ENCODE measurements at regions not wholly inside any gene's neighbourhood (a gene's known extent, or its start where the extent isn't known, plus 50 kb on each side); places are given as distances from the start of the nearest gene placed in this dataset.

GRCh38 chr10:118903251-118903650 is 126.3 kb upstream of the NANOS1 start:
- H3K27me3 ChIP-seq: no peaks in the 10 kb centered on the region
- no peak overlapping the region for H3K4me3 ChIP-seq
- TF ChIP-seq CTCF (IDR thresholded peaks at IDR 0.05) (no peak), POLR2A (IDR thresholded peaks at IDR 0.05) (no peak), POLR2AphosphoS5 (IDR thresholded peaks at IDR 0.05; ENCODE audit: insufficient read depth in 1 of 2, low read depth in 1 of 2) (no peak)
- H3K4me1 ChIP-seq: no peaks in the 10 kb centered on the region
- DNase-seq (ENCODE audit: extremely low spot score in 2 of 2): no peak
- H3K9me3 ChIP-seq: no peaks in the 10 kb centered on the region
- intact Hi-C loops (cut with DNase I): no loop called here
- H3K27ac ChIP-seq: no peak overlapping the region
- no peaks in the 10 kb centered on the region for H3K36me3 ChIP-seq

- Histone ChIP-seq H3K36me3 (no peaks in the 10 kb centered on the region), H3K9me3 (no peaks in the 10 kb centered on the region), H3K4me3 (no peak overlapping the region), H3K27ac (no peak overlapping the region), H3K27me3 (no peaks in the 10 kb centered on the region), H3K4me1 (no peaks in the 10 kb centered on the region)
- TF ChIP-seq POLR2AphosphoS5 (IDR thresholded peaks at IDR 0.05; ENCODE audit: insufficient read depth in 1 of 2, low read depth in 1 of 2) (no peak), CTCF (IDR thresholded peaks at IDR 0.05) (no peak), POLR2A (IDR thresholded peaks at IDR 0.05) (no peak)
- DNase-seq (ENCODE audit: extremely low spot score in 2 of 2): no peak
- intact Hi-C loops (cut with DNase I): no loop called here
Measured at GRCh38 chr10:118903691-118904090, 125.8 kb upstream of the NANOS1 start.

- no peak overlapping the region for H3K4me3 ChIP-seq
- no peak for TF ChIP-seq POLR2A (IDR thresholded peaks at IDR 0.05)
- no peak for TF ChIP-seq POLR2AphosphoS5 (IDR thresholded peaks at IDR 0.05; ENCODE audit: insufficient read depth in 1 of 2, low read depth in 1 of 2)
- TF ChIP-seq CTCF (IDR thresholded peaks at IDR 0.05): no peak
- no peaks in the 10 kb centered on the region for H3K36me3 ChIP-seq
- no peak overlapping the region for H3K27ac ChIP-seq
- no peak for DNase-seq (ENCODE audit: extremely low spot score in 2 of 2)
- no peaks in the 10 kb centered on the region for H3K27me3 ChIP-seq
- H3K9me3 ChIP-seq: no peaks in the 10 kb centered on the region
- no peaks in the 10 kb centered on the region for H3K4me1 ChIP-seq
- intact Hi-C loops (cut with DNase I): no loop called here
Measured at GRCh38 chr10:118904286-118904685, 125.2 kb upstream of the NANOS1 start.

- Histone ChIP-seq H3K27me3 (no peaks in the 10 kb centered on the region), H3K4me3 (no peak overlapping the region), H3K36me3 (no peaks in the 10 kb centered on the region), H3K4me1 (no peaks in the 10 kb centered on the region), H3K27ac (no peak overlapping the region), H3K9me3 (no peaks in the 10 kb centered on the region)
- intact Hi-C loops (cut with DNase I): no loop called here
- DNase-seq (ENCODE audit: extremely low spot score in 2 of 2): no peak
- TF ChIP-seq POLR2A (IDR thresholded peaks at IDR 0.05): no peak
- TF ChIP-seq POLR2AphosphoS5 (IDR thresholded peaks at IDR 0.05; ENCODE audit: insufficient read depth in 1 of 2, low read depth in 1 of 2): no peak
- no peak for TF ChIP-seq CTCF (IDR thresholded peaks at IDR 0.05)
Measured at GRCh38 chr10:118907051-118907450, 122.5 kb upstream of the NANOS1 start.

- H3K27me3 ChIP-seq: no peaks in the 10 kb centered on the region
- H3K9me3 ChIP-seq: no peaks in the 10 kb centered on the region
- no peak overlapping the region for H3K27ac ChIP-seq
- no peak for TF ChIP-seq POLR2A (IDR thresholded peaks at IDR 0.05)
- no peak for TF ChIP-seq POLR2AphosphoS5 (IDR thresholded peaks at IDR 0.05; ENCODE audit: insufficient read depth in 1 of 2, low read depth in 1 of 2)
- no peak for TF ChIP-seq CTCF (IDR thresholded peaks at IDR 0.05)
- H3K4me1 ChIP-seq: no peaks in the 10 kb centered on the region
- no peaks in the 10 kb centered on the region for H3K36me3 ChIP-seq
- intact Hi-C loops (cut with DNase I): no loop called here
- H3K4me3 ChIP-seq: no peak overlapping the region
- DNase-seq (ENCODE audit: extremely low spot score in 2 of 2): no peak
Measured at GRCh38 chr10:118908557-118909256, 120.8 kb upstream of the NANOS1 start.
